ENCODE measurements at regions not wholly inside any gene's neighbourhood (a gene's known extent, or its start where the extent isn't known, plus 50 kb on each side); places are given as distances from the start of the nearest gene placed in this dataset.

DNA sequence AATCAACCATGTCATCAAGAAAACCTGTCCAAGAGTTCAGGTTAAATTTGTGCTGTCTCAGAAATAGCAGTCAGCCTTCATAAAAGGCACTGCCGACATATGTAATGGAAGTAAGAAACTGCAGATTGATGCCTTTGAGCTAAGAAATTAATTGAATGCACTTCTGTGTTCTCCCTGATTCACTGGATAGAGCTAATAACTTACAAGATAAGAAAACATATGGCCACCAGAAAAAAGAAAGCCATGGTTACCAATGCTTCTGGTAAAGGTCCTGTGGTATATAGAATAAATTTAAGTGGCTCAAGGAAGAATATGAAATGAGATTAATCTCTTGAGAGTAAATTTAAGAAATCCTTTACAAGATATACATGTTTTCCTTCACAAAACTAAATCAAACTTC, 242.5 kb upstream of the UFL1 start:
- peaks cover 12% of the 10 kb centered on the region for H3K9me3 ChIP-seq (replicated peaks; ENCODE audit: control insufficient read depth, insufficient read depth, low read length)
- no peaks in the 10 kb centered on the region for H3K79me2 ChIP-seq (ENCODE audit: control insufficient read depth, insufficient read depth, low read length)
- ChIA-PET CTCF (no interaction called here), POLR2A (no interaction called here)
- no TSS peak for BruUV-seq (replicated peaks)
- no peak overlapping the region for H3K4me3 ChIP-seq (replicated peaks in 1 of 3; ENCODE audit: insufficient read depth in 1 of 3, low read depth in 1 of 3, low read length in 3 of 3)
- no peak overlapping the region for H3K9ac ChIP-seq (replicated peaks; ENCODE audit: extremely low read depth, insufficient read depth, low read length)
- H3K27me3 ChIP-seq (ENCODE audit: control insufficient read depth in 2 of 2, insufficient read depth in 2 of 2, low read length in 2 of 2), result no peaks in the 10 kb centered on the region
- dilution Hi-C loops (cut with MboI; ENCODE audit: extremely low pct_ligation_motif_present, low sequenced_read_pairs) (no loop called here), intact Hi-C loops (cut with micrococcal nuclease) (no loop called here)
- no peak overlapping the region for H3K4me2 ChIP-seq (ENCODE audit: insufficient read depth, low read length)
- no peak overlapping the region for H3K27ac ChIP-seq (ENCODE audit: insufficient read depth, low read depth, low read length)
- no peaks in the 10 kb centered on the region for H3K4me1 ChIP-seq (ENCODE audit: control insufficient read depth, extremely low read depth, insufficient read depth, low read length)
- DNase-seq (ENCODE audit: low read depth, low spot score) (no peak), FAIRE-seq (no peak)
- H4K20me1 ChIP-seq (replicated peaks; ENCODE audit: control insufficient read depth, extremely low read depth, insufficient read depth, low read length), result no peaks in the 10 kb centered on the region
- TF ChIP-seq GATA2 (IDR thresholded peaks at IDR 0.05; ENCODE audit: insufficient read depth, insufficient read length, low read depth, low read length) (no peak), JUN (IDR thresholded peaks at IDR 0.05; ENCODE audit: borderline replicate concordance, insufficient read depth, insufficient read length, low read depth) (no peak), MYC (IDR thresholded peaks at IDR 0.05; ENCODE audit: low read depth, low read length) (no peak), FOS (IDR thresholded peaks at IDR 0.05; ENCODE audit: borderline replicate concordance, insufficient read depth, low read length) (no peak), POLR2A (IDR thresholded peaks at IDR 0.05; ENCODE audit: low read depth, low read length) (no peak), EZH2 (IDR thresholded peaks at IDR 0.05; ENCODE audit: borderline replicate concordance, low read depth, low read length, severe bottlenecking) (no peak), POLR2AphosphoS5 (IDR thresholded peaks at IDR 0.05; ENCODE audit: insufficient read depth, low read depth, low read length) (no peak)
- TF ChIP-seq, protein P1, sequence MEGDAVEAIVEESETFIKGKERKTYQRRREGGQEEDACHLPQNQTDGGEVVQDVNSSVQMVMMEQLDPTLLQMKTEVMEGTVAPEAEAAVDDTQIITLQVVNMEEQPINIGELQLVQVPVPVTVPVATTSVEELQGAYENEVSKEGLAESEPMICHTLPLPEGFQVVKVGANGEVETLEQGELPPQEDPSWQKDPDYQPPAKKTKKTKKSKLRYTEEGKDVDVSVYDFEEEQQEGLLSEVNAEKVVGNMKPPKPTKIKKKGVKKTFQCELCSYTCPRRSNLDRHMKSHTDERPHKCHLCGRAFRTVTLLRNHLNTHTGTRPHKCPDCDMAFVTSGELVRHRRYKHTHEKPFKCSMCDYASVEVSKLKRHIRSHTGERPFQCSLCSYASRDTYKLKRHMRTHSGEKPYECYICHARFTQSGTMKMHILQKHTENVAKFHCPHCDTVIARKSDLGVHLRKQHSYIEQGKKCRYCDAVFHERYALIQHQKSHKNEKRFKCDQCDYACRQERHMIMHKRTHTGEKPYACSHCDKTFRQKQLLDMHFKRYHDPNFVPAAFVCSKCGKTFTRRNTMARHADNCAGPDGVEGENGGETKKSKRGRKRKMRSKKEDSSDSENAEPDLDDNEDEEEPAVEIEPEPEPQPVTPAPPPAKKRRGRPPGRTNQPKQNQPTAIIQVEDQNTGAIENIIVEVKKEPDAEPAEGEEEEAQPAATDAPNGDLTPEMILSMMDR (IDR thresholded peaks at IDR 0.05; ENCODE audit: extremely low read depth in 1 of 2, insufficient read depth in 1 of 2, low read depth in 1 of 2, low read length in 2 of 2), result no peak
- TF ChIP-seq, protein P2, sequence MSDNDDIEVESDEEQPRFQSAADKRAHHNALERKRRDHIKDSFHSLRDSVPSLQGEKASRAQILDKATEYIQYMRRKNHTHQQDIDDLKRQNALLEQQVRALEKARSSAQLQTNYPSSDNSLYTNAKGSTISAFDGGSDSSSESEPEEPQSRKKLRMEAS (IDR thresholded peaks at IDR 0.05; ENCODE audit: insufficient read depth, insufficient read length), result no peak
- no peak overlapping the region for H2AFZ ChIP-seq (ENCODE audit: low read depth, low read length)
- H3K9me1 ChIP-seq (replicated peaks; ENCODE audit: control insufficient read depth, extremely low read depth, insufficient read depth, low read length), result no peaks in the 10 kb centered on the region
- no peaks in the 10 kb centered on the region for H3K36me3 ChIP-seq (ENCODE audit: control insufficient read depth in 2 of 2, extremely low read depth in 1 of 2, insufficient read depth in 2 of 2, low read length in 2 of 2)
